ENCODE measurements at regions not wholly inside any gene's neighbourhood (a gene's known extent, or its start where the extent isn't known, plus 50 kb on each side); places are given as distances from the start of the nearest gene placed in this dataset.

- TF ChIP-seq CTCF (IDR thresholded peaks at IDR 0.05; ENCODE audit: low read depth, low read length): no peak
- no peak for TF ChIP-seq EZH2phosphoT487 (IDR thresholded peaks at IDR 0.05; ENCODE audit: low read depth)
These were observed 772.0 kb upstream of the CCDC179 start for GRCh38 chr11:23632293-23632692.
